GM12865 (cell line): ENCODE measurements at regions not wholly inside any gene's neighbourhood (a gene's known extent, or its start where the extent isn't known, plus 50 kb on each side); places are given as distances from the start of the nearest gene placed in this dataset.

Experiments
- DNase-seq: peaks from one replicate; pipeline ENCODE4 v3.0.0; 2010; ENCODE audit warnings: low read depth
- H3K4me3 ChIP-seq: 2 replicates; pipeline ENCODE4 v1.5.1; 2011; ENCODE audit warnings: mild to moderate bottlenecking, low read depth, low read length, control low read depth
- TF ChIP-seq, protein P1 (sequence below): IDR thresholded peaks from 2 replicates; pipeline ENCODE4 v1.5.1; 2011; ENCODE audit warnings: low read length, control low read depth, low read depth, inconsistent platforms; ENCODE audit not compliant: insufficient read depth; ENCODE audit errors: missing control alignments

DNA sequence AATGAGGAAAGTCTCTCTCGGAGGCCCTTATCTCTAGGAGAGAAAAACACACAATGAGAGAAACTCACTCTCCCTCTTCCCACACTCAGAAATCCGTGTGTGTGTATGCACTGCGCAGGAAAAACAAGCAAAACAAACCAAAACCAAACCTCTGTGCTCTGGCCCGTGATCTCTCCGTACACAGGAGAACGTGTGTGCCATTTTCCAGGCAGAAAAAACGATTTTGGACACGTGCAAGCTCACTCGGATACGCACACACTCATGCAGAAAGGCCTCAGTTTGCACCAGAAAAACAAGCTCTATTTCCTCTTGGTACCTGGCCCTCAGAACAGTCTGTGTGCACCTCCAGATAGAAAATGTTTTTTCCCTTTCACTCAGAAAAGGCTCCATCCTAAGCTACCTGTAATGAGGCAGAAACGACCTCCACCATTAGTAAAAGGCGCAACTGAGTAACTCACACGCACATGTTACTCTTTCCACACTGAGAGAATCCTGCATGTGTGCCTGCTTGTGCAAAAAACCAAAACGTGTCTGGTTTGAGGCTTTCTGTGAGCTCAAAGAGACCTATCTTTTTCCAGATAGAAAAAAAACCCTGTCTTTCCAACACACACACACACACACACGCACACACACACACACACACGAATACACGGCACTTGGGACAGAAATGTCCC is 99.2 kb downstream of the EDN3 start:
- no peak overlapping the region for H3K4me3 ChIP-seq
- DNase-seq, result no peak
- TF ChIP-seq, protein P1, sequence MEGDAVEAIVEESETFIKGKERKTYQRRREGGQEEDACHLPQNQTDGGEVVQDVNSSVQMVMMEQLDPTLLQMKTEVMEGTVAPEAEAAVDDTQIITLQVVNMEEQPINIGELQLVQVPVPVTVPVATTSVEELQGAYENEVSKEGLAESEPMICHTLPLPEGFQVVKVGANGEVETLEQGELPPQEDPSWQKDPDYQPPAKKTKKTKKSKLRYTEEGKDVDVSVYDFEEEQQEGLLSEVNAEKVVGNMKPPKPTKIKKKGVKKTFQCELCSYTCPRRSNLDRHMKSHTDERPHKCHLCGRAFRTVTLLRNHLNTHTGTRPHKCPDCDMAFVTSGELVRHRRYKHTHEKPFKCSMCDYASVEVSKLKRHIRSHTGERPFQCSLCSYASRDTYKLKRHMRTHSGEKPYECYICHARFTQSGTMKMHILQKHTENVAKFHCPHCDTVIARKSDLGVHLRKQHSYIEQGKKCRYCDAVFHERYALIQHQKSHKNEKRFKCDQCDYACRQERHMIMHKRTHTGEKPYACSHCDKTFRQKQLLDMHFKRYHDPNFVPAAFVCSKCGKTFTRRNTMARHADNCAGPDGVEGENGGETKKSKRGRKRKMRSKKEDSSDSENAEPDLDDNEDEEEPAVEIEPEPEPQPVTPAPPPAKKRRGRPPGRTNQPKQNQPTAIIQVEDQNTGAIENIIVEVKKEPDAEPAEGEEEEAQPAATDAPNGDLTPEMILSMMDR, result no peak

DNA sequence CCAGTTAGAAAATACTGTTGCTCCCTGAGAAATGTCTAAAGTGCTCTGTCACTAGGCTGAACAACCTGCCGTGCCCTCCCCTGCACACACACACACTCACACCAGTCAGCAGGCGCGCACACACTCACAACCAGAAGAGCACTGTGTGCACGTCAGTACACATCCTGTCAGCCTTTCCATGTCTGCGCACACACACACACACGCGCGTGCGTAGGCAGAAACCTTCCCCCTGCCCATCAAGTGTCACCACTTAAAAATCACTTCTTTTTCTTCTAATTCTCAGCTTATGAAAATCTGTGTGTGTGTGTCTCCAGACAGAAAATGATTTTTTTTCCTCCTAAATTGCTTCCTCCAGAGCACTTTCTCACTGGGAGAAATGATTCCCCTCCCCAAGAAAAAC is 100.3 kb downstream of the EDN3 start:
- TF ChIP-seq, protein P1, result no peak

DNA sequence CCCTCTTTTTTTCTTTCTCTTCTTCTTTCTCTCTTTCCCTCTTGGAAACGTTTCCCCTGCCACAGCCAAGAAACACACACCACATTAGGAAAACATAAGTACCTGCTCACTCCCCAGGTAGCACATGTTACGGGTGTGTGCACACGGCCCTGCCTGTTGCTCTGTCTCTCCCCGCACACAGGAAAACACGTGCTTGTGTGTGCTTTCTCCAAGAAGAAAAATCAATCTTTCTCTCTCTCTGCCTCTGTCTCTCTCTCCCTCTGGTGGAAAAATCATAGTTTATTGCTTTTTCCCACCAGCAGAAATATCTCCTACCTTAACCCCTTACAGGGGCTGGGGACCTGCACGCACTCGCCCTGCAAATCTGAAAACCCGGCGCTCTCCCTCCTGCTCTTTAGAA is 102.3 kb downstream of the EDN3 start:
- DNase-seq, result no peak
- no peak overlapping the region for H3K4me3 ChIP-seq
- TF ChIP-seq, protein P1, result no peak

More for the DNA sequence above, 100.3 kb downstream of the EDN3 start:
- no peak overlapping the region for H3K4me3 ChIP-seq
- no peak for DNase-seq

DNA sequence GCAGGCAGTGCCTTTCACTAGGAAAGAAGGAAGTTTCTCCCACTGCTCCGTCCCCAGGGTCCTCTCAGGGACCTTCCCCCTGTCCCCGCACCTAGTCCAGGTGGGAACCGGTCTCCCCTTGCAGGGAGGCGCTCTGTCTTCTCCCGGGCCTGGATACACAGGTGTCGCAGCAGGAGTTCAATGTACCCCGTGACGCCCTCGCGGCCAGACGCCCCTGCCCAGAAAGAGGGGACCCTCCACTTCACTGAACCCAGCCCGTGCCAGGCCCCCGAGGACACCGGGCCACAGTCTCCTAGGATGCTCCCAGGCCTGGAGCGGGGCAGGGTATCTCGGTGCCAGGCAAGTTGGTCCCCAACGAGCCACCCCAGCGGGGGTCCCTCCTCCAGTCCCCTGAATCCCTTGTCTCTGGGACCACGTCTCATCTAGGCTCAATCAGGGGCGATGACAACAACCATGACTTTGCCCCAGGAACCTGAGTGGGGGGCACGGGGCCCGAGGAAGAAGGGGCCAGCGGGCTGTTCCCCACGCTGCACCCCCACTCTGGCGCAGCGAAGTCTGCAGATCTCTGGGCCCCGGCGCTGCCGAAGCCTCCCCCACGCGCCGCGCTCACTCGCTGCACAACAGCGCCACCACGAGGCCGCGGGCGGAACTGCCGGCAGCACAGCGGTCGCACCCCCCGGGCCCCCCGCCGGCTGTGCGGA is 103.0 kb downstream of the EDN3 start:
- peak; percentile 13 for DNase-seq
- TF ChIP-seq, protein P1, result peak; percentile 92
- no peak overlapping the region for H3K4me3 ChIP-seq

DNA sequence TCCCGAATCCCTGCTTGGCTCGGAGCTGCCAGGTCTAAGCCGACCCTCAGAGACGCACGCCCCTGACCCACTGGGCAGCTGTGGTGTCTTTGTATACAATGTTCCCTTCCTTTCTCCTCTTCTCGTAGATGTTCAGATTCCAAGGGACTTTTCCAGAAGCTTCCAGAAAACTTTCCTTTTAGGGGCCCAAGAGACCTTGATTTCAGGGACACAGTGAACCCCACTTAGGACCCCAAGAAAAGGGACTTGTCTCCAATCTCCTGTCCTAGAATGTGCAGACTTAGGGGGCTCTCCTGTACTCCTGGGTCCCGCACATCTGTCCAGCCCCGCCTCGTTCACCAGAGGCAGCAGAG is 103.5 kb downstream of the EDN3 start:
- H3K4me3 ChIP-seq, result no peak overlapping the region
- no peak for DNase-seq
- TF ChIP-seq, protein P1, result no peak

DNA sequence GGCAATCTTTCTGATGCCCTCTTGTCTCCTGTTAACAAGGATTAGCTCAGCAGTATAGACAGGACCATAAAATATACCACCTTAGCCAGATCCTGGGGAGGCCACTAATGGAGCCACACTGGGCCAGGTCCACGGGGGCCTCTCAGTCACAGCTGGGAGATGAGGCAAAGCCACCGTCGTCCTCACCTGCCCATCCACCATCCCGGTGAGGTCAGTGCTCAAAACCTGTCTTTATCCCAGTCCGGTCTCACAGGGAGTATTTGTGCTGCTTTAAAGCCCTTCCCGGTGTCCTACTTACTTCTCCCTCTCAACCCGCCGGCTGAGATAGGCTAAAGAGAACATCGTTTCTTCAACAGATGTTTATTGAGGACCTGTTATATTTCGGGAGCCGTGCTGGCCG is 104.3 kb downstream of the EDN3 start:
- TF ChIP-seq, protein P1, result no peak
- H3K4me3 ChIP-seq, result no peak overlapping the region
- no peak for DNase-seq
